GM10266 (cell line): ENCODE measurements at regions not wholly inside any gene's neighbourhood (a gene's known extent, or its start where the extent isn't known, plus 50 kb on each side); places are given as distances from the start of the nearest gene placed in this dataset.

Source experiments
- DNase-seq: peaks from one replicate; pipeline ENCODE4 v3.0.0; 2012; ENCODE audit errors: extremely low spot score
- TF ChIP-seq, protein P1 (sequence below): IDR thresholded peaks from 2 replicates; pipeline ENCODE4 v1.5.1; 2012; ENCODE audit warnings: mild to moderate bottlenecking, low read depth; ENCODE audit not compliant: control insufficient read depth, insufficient read depth; ENCODE audit errors: missing control alignments

DNA sequence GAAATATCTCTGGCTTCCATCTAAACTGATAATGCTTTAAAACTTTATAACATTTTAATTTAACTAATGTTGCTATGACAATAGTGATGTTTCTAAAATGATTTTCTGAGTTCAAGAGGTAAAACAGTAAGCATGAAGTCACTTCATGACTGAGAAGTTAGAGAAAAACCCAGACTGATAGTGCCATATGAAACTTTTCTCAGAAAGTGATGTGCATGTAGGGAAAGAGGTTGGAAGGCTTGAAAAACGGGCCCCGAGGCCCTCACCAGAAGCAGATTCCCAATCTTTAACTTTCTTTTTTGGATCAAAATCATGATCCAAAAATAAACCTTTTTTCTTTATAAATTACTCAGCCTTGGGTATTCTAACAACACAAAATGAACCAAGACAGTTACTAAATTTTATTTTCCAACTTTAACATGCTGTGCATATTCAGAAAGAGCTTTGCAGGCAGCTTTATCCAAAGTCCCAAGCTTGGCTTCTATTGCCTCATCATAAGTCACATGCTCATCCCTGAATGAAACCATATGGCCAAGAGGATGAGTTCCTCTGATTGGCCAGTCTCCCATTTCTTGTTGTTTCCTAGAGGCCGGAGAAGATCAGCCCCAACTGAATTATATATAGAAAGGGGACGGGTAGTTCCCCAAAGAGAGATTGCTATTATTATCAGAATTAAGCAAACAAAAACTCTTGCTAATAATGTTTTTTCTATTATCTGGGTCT is 357.6 kb upstream of the SALL1 start:
- TF ChIP-seq, protein P1, sequence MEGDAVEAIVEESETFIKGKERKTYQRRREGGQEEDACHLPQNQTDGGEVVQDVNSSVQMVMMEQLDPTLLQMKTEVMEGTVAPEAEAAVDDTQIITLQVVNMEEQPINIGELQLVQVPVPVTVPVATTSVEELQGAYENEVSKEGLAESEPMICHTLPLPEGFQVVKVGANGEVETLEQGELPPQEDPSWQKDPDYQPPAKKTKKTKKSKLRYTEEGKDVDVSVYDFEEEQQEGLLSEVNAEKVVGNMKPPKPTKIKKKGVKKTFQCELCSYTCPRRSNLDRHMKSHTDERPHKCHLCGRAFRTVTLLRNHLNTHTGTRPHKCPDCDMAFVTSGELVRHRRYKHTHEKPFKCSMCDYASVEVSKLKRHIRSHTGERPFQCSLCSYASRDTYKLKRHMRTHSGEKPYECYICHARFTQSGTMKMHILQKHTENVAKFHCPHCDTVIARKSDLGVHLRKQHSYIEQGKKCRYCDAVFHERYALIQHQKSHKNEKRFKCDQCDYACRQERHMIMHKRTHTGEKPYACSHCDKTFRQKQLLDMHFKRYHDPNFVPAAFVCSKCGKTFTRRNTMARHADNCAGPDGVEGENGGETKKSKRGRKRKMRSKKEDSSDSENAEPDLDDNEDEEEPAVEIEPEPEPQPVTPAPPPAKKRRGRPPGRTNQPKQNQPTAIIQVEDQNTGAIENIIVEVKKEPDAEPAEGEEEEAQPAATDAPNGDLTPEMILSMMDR, result no peak
- no peak for DNase-seq

DNA sequence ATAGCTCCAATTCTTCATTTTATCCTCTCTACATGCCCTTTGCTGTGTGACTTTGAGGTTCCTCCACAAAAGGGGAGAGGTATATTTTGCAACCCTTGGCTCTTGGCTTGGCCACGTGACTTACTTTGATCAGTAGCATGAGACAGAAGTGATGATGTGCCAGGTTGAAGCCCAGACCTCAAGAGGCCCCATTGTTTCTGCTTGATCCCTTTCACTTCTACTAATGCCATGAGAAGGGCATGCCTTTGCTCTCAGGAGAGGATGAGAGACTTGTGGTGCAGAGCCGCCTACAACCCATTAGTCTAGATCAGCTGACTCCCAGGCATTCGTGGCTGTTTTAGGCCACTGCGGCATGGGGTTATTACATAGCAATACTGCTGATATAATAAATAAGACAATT is 356.2 kb upstream of the SALL1 start:
- TF ChIP-seq, protein P1, result no peak
- DNase-seq, result no peak

DNA sequence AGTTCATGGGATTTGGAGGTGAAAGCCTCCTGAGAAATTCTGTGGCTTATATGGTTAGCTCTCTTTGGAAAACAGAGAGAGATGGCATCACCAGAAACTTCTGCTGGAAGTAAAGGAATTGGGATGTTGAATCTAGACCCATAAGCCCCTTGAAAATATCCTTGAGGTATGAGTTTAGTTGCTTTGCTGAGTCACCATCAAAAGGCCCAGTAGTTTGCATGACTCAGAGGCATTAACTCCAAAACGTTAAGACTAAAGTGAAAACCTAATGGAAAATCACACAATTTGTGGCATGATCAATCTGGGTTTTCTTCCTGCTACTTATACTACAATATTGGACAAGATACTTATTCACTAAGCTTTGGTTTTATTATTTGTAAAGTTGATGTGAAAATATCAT is 349.2 kb upstream of the SALL1 start:
- TF ChIP-seq, protein P1, result no peak
- no peak for DNase-seq

DNA sequence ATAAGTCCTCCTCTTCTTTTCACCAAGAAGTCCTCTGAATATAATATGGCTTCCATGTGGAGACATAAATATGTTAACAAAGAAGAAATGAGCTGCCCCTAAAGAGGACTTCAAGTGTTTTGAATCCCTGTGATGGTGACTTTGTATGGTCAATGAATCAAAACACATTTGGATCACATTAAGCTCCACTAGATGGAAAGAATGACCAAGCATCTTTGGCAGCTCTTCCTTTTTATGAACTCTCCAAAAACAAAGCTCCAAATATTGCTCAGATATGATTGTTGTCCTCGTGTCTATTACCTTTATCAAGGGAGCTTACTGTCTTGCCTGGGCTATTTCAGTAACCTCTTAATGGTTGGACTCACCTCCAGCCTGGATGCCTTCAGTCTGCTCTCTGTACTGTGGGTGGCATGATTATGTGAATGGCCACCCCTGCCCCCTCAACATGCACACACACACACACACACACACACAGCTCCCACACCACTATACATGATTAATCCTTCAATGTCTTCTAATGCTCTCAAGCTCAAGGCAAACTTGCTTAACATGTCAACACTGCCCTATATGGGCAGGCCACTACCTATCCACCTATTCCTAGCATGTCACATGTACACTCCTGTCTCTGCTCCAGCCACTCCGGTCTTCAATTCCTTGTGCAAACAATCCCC is 346.6 kb upstream of the SALL1 start:
- TF ChIP-seq, protein P1, result no peak
- DNase-seq, result no peak

DNA sequence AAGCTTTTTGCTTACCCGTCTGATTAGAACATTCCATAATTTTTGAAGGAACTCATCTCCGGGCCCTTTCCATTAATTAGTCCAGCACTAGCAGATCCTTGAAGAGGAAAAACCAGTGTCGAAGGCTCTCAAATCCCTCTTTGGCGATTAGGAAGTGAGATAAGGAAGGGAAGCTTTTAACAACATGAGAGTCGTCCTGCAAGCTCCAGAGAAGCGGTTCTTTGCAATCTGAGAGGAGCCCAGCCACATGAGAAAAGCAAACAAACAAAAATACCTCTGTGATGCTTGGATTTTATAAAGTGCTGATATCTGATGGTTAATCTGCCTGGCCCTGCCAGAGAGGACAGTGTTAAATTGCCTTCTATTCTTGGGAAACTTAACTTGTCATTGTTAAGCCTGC is 339.8 kb upstream of the SALL1 start:
- TF ChIP-seq, protein P1, result no peak
- DNase-seq, result no peak

DNA sequence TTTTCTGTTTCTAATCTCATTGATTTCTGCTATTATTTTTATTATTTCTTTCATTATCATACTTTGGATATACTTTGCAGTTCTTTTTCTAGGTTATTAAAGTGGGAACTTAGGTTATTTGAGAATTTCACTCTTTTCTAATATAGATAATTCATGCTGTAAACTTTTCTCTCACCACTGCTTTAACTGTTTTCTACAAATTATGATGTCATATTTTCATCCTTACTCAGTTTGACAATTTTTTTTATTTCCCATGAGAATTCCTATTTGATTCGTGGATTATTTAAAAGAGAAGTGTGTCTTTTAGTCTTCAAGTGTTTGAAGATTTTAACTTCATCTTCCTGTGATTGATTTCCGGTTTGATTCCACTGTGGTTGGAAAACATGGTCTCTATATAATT is 336.8 kb upstream of the SALL1 start:
- TF ChIP-seq, protein P1, result no peak

DNA sequence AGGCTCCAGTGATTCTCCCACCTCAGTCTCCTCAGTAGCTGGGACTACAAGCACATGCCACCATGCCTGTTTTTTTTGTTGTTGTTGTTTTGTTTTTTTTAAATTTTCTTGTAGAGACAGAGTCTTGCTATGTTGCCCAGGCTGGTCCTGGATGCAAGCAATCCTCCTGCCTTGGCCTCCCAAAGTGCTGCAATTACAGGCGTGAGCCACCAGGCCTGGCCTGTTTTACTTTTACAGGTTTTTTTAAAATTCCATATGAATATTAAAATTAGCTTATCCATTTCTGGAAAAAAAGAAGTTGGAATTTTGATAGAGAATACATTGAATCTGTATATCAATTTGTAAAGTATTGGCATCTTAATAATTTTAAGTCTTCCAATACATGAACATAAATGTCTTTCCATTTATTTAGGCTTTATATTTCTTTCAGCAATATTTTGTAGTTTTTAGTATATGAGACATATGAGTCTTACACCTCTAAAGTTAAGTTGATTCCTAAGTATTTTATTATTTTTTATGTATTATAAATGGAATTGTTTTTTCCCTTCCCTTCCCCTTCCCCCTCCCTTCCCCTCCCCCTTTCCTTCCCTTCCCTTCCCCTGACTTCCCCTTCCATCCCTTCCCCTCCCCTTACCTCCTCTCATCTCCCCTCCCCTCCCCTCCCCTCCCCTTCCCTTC is 323.5 kb upstream of the SALL1 start:
- DNase-seq, result no peak
- TF ChIP-seq, protein P1, result no peak

More for the DNA sequence above, 336.8 kb upstream of the SALL1 start:
- no peak for DNase-seq
